AG09319 (cell line): ENCODE measurements at regions not wholly inside any gene's neighbourhood (a gene's known extent, or its start where the extent isn't known, plus 50 kb on each side); places are given as distances from the start of the nearest gene placed in this dataset.

Source experiments
- DNase-seq: peaks from one replicate; pipeline ENCODE4 v3.0.0-alpha.2; 2010; ENCODE audit warnings: low read depth; ENCODE audit errors: extremely low read depth
- CTCF ChIP-seq: IDR thresholded peaks from 2 replicates; pipeline ENCODE4 v1.5.1; 2011; ENCODE audit warnings: low read depth, mild to moderate bottlenecking, inconsistent platforms, low read length, moderate library complexity

- TF ChIP-seq CTCF: no peak
Observed at GRCh38 chr3:83092521-83093221, 1331.2 kb upstream of the GBE1 start.

DNA sequence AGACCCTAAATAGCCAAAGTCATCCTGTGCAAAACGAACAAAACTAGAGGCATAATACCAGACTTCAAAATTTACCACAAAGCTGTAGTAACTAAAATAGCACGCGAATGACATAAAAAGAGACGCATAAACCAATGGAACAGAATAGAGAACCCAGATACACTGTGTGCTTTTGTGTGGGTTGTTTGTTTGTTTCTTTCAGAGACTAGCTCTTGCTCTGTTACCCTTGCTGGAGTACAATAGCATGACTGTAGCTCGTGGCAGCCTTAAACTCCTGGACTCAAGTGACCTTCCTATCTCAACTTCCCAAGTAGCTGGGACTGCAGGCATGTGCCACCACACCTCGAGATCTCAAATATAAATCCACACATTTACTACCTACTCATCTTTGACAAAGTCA lies 1314.6 kb upstream of the GBE1 start:
- no peak for DNase-seq
- TF ChIP-seq CTCF: no peak

More at GRCh38 chr3:83092521-83093221, 1331.2 kb upstream of the GBE1 start:
- DNase-seq: no peak

- no peak for DNase-seq
- no peak for TF ChIP-seq CTCF
Observed at GRCh38 chr3:83074485-83074884, 1313.0 kb upstream of the GBE1 start.

DNA sequence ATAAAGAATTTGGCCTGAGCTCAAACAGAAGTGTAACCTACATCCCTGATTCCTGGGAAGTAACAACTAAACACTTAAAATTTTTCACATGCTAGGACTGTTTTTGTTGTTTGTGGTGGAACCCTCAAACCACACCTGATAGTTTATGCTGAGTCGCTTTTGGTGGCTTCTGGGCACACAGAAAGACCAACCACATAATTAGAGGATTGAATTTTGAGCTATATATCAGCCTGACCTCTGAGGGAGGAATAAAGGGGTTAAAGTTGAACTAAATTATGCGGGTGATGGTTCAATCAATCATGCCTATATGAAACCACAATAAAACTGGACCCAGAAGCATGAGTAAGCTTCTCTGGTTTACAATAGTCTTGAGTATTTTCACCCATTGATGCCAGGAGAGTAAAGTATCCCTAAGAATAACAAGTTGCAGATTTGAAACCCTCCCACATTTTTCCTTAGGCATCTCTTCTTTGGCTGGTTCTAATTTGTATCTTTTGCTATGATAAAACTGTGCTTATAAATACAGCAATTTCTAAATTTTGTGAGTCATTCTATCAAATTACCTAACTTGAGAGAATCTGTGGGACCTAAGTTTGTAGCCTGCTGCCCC lies 1304.5 kb upstream of the GBE1 start:
- no peak for TF ChIP-seq CTCF
- no peak for DNase-seq

DNA sequence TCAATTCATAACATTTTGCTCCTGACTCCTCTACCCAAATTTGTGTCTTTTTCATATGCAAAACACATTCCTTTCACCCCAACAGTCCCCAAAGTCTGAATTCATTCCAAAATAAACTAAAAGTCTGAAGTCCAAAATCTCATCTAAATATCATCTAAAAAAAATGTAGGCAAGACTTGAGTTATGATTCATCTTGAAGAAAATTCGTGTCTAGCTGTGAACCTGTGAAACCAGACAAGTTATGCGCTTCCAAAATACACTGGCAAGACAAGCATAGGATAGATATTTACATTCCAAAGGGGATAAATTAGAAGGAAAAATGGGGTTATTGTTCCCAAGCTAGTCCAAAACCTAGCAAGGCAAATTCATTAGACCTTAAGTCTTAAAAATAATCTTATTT lies 1302.0 kb upstream of the GBE1 start:
- no peak for DNase-seq
- TF ChIP-seq CTCF: no peak

DNA sequence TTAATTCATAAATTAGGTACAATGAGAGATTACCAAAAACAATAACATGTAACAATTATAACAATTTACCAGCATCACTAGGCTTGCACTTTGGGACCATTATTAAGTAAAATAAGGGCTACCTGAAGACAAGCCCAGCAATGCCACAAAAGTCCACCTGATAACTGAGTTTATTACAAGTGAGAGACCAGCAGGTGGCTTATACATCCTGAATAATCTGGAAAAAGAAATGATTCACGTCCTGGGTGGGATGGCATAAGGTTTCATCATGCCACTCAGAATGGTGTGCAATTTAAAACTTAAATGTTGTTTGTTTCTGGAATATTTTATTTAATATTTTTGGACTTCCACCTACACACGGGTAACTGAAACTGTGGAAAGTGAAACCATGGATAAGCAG lies 1287.1 kb upstream of the GBE1 start:
- DNase-seq: no peak
- no peak for TF ChIP-seq CTCF

DNA sequence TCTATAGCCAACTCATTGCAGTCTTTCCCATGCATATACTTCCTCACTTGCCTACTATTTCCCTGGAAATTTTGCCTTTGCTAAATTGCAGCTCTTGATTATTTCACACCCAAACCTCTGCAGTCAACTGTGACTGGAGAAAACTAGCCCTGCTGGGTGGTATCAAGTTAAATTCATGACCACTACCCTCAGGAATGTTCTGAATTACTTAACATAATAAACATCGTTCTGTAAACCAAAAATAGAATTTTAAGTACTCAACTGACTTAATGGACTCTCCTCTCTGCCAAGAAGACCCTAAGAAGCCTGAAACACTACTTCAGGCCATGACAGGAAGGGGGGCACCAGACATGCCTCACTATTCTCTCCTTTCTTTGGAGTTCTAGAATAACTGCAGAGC lies 1278.0 kb upstream of the GBE1 start:
- DNase-seq: no peak
- TF ChIP-seq CTCF: no peak
